Sigmoid colon (tissue), 4 donors: ENCODE measurements at regions not wholly inside any gene's neighbourhood (a gene's known extent, or its start where the extent isn't known, plus 50 kb on each side); places are given as distances from the start of the nearest gene placed in this dataset.

ENCODE experiments used
- EP300 ChIP-seq, 4 donors: sonication (generic); formaldehyde crosslinking; IDR thresholded peaks; one replicate each; pipeline ENCODE4 v1.6.1; 2017; ENCODE audit warnings: antibody characterized with exemption in 4 of 4
- POLR2A ChIP-seq, 2 donors: fragments of 450-650 bp; IDR thresholded peaks; one replicate each; pipeline ENCODE4 v1.6.1; 2016; ENCODE audit warnings: antibody characterized with exemption in 2 of 2, mild to moderate bottlenecking in 2 of 2, moderate library complexity in 2 of 2
- POLR2AphosphoS5 ChIP-seq, 4 donors: sonication (generic); formaldehyde crosslinking; IDR thresholded peaks; one replicate each; pipeline ENCODE4 v1.6.1; 2017; ENCODE audit warnings: antibody characterized with exemption in 4 of 4
- TF ChIP-seq, protein P1 (sequence below), 4 experiments: fragments of 450-650 bp in 3 of 4; fragments of 200-600 bp in 1 of 4; IDR thresholded peaks; one replicate each; pipeline ENCODE4 v1.5.1; 2016 to 2019; ENCODE audit warnings: antibody characterized with exemption in 4 of 4, mild to moderate bottlenecking in 3 of 4, moderate library complexity in 2 of 4

DNA sequence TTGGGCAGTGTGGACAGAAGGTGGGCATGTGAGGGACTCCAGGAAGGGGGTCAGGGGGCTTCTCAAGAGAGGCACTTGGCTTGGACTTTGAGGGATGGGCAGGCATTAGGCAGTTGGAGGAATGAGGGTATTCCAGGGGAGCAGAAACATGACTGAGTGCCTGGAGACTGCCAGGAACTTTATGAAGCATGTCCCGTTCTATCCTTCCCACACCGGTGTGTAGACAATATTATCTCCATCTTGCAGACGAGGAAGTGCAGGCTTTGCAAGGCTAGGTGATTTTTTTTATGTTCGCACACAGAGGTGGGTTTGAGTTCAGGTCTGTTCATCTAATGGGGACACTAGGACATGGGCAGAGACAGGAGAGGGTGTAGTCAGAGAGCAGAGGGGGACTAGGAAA is 162.7 kb downstream of the RPS24 start:
- no peak for TF ChIP-seq POLR2A (IDR thresholded peaks at IDR 0.05)
- TF ChIP-seq EP300 (IDR thresholded peaks at IDR 0.05): no peak
- no peak for TF ChIP-seq POLR2AphosphoS5 (IDR thresholded peaks at IDR 0.05)
- TF ChIP-seq, protein P1, sequence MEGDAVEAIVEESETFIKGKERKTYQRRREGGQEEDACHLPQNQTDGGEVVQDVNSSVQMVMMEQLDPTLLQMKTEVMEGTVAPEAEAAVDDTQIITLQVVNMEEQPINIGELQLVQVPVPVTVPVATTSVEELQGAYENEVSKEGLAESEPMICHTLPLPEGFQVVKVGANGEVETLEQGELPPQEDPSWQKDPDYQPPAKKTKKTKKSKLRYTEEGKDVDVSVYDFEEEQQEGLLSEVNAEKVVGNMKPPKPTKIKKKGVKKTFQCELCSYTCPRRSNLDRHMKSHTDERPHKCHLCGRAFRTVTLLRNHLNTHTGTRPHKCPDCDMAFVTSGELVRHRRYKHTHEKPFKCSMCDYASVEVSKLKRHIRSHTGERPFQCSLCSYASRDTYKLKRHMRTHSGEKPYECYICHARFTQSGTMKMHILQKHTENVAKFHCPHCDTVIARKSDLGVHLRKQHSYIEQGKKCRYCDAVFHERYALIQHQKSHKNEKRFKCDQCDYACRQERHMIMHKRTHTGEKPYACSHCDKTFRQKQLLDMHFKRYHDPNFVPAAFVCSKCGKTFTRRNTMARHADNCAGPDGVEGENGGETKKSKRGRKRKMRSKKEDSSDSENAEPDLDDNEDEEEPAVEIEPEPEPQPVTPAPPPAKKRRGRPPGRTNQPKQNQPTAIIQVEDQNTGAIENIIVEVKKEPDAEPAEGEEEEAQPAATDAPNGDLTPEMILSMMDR (IDR thresholded peaks at IDR 0.05): no peak
